Upper lobe of left lung (tissue), 4 donors: ENCODE measurements at regions not wholly inside any gene's neighbourhood (a gene's known extent, or its start where the extent isn't known, plus 50 kb on each side); places are given as distances from the start of the nearest gene placed in this dataset.

ENCODE experiments used
- EP300 ChIP-seq, 4 donors: sonication (generic); formaldehyde crosslinking; IDR thresholded peaks; one replicate each; pipeline ENCODE4 v1.5.1; 2017; ENCODE audit warnings: antibody characterized with exemption in 4 of 4, control low read depth in 2 of 4
- POLR2A ChIP-seq, 4 donors: fragments of 450-650 bp; IDR thresholded peaks; one replicate each; pipeline ENCODE4 v1.5.1; 2016 to 2017; ENCODE audit warnings: antibody characterized with exemption in 4 of 4, mild to moderate bottlenecking in 2 of 4
- TF ChIP-seq, protein P1 (sequence below), 6 experiments: fragments of 450-650 bp in 4 of 6; fragments of 200-600 bp in 2 of 6; sonication (generic) in 2 of 6; IDR thresholded peaks; one replicate each; pipeline ENCODE4 v1.5.1; 2016 to 2019; ENCODE audit warnings: antibody characterized with exemption in 6 of 6

DNA sequence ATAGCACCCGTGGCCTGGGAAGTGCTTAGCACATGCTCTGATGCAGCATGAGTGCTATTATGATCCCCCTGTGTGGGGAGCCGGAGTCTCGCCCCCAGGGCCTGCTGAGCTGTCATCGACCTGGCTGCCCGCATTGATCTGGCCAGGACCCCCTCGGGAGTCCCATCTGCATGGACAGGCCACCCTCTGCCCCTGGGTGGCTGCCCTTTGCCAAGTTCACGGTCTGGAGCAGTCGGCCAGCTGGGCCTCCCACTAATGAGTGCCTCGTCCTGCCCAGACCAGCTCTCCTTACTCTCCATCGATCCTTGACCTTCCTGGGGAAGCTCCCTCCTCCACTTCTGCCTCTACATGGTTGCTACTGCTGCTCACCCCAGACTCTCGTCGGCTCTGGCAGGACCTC, 121.8 kb upstream of the RUNX3 start:
- TF ChIP-seq, protein P1, sequence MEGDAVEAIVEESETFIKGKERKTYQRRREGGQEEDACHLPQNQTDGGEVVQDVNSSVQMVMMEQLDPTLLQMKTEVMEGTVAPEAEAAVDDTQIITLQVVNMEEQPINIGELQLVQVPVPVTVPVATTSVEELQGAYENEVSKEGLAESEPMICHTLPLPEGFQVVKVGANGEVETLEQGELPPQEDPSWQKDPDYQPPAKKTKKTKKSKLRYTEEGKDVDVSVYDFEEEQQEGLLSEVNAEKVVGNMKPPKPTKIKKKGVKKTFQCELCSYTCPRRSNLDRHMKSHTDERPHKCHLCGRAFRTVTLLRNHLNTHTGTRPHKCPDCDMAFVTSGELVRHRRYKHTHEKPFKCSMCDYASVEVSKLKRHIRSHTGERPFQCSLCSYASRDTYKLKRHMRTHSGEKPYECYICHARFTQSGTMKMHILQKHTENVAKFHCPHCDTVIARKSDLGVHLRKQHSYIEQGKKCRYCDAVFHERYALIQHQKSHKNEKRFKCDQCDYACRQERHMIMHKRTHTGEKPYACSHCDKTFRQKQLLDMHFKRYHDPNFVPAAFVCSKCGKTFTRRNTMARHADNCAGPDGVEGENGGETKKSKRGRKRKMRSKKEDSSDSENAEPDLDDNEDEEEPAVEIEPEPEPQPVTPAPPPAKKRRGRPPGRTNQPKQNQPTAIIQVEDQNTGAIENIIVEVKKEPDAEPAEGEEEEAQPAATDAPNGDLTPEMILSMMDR (IDR thresholded peaks at IDR 0.05), result no peak
- no peak for TF ChIP-seq EP300 (IDR thresholded peaks at IDR 0.05)
- no peak for TF ChIP-seq POLR2A (IDR thresholded peaks at IDR 0.05)
